Kidney epithelial cell (primary cell): ENCODE measurements at regions not wholly inside any gene's neighbourhood (a gene's known extent, or its start where the extent isn't known, plus 50 kb on each side); places are given as distances from the start of the nearest gene placed in this dataset.

Source experiments
- DNase-seq: peaks from one replicate; pipeline ENCODE4 v3.0.0-alpha.2; 2010; ENCODE audit warnings: low read depth
- H3K27me3 ChIP-seq: 2 replicates; pipeline ENCODE4 v1.6.0; 2011; ENCODE audit warnings: low read length; ENCODE audit not compliant: control insufficient read depth, insufficient read depth
- H3K36me3 ChIP-seq: 2 replicates; pipeline ENCODE4 v1.5.1; 2011; ENCODE audit warnings: low read length; ENCODE audit not compliant: control insufficient read depth, insufficient read depth
- H3K4me3 ChIP-seq: 2 replicates; pipeline ENCODE4 v1.5.1; 2011; ENCODE audit warnings: low read depth, mild to moderate bottlenecking, control low read depth, low read length
- CTCF ChIP-seq: IDR thresholded peaks from 2 replicates; pipeline ENCODE4 v1.5.1; 2011; ENCODE audit warnings: mild to moderate bottlenecking, moderate library complexity, low read length, control low read depth, inconsistent platforms; ENCODE audit not compliant: insufficient read depth, poor library complexity, severe bottlenecking

GRCh38 chr10:80971461-80971860, 433.8 kb downstream of the SH2D4B start:
- Histone ChIP-seq H3K4me3 (no peak overlapping the region), H3K36me3 (no peaks in the 10 kb centered on the region), H3K27me3 (no peaks in the 10 kb centered on the region)
- DNase-seq: no peak
- no peak for TF ChIP-seq CTCF

- Histone ChIP-seq H3K27me3 (no peaks in the 10 kb centered on the region), H3K4me3 (no peak overlapping the region), H3K36me3 (no peaks in the 10 kb centered on the region)
- no peak for DNase-seq
- TF ChIP-seq CTCF: no peak
Measured at GRCh38 chr10:80976658-80977057, 439.0 kb downstream of the SH2D4B start.

- no peaks in the 10 kb centered on the region for H3K36me3 ChIP-seq
- DNase-seq: no peak
- no peaks in the 10 kb centered on the region for H3K27me3 ChIP-seq
- no peak for TF ChIP-seq CTCF
- H3K4me3 ChIP-seq: no peak overlapping the region
Measured at GRCh38 chr10:80985102-80985501, 447.4 kb downstream of the SH2D4B start.

- TF ChIP-seq CTCF: no peak
- DNase-seq: no peak
- H3K27me3 ChIP-seq: no peaks in the 10 kb centered on the region
- H3K36me3 ChIP-seq: no peaks in the 10 kb centered on the region
- H3K4me3 ChIP-seq: no peak overlapping the region
Measured at GRCh38 chr10:80986596-80986995, 448.9 kb downstream of the SH2D4B start.

- H3K4me3 ChIP-seq: no peak overlapping the region
- no peaks in the 10 kb centered on the region for H3K27me3 ChIP-seq
- no peak for TF ChIP-seq CTCF
- no peaks in the 10 kb centered on the region for H3K36me3 ChIP-seq
- DNase-seq: no peak
Measured at GRCh38 chr10:80988755-80989154, 451.1 kb downstream of the SH2D4B start.

GRCh38 chr10:80996615-80997193, 459.0 kb downstream of the SH2D4B start:
- H3K4me3 ChIP-seq: no peak overlapping the region
- TF ChIP-seq CTCF: no peak
- no peaks in the 10 kb centered on the region for H3K27me3 ChIP-seq
- DNase-seq: no peak
- H3K36me3 ChIP-seq: no peaks in the 10 kb centered on the region
